HG02852 (cell line): ENCODE measurements at regions not wholly inside any gene's neighbourhood (a gene's known extent, or its start where the extent isn't known, plus 50 kb on each side); places are given as distances from the start of the nearest gene placed in this dataset.

Source experiments
- ATAC-seq: cut with Tn5 transposase; IDR thresholded peaks from one replicate; pipeline ENCODE4 v1.9.1; 2021; ENCODE audit warnings: mild to moderate bottlenecking, moderate library complexity; ENCODE audit not compliant: unreplicated experiment

GRCh38 chr2:51758081-51758480, 726.1 kb upstream of the NRXN1 start:
- no peak for ATAC-seq

GRCh38 chr2:51734115-51734514, 702.2 kb upstream of the NRXN1 start:
- ATAC-seq, result no peak

GRCh38 chr2:51723691-51724090, 691.8 kb upstream of the NRXN1 start:
- ATAC-seq, result no peak

GRCh38 chr2:51722311-51722710, 690.4 kb upstream of the NRXN1 start:
- ATAC-seq, result no peak

GRCh38 chr2:51720826-51721225, 688.9 kb upstream of the NRXN1 start:
- no peak for ATAC-seq

- no peak for ATAC-seq
Measured at GRCh38 chr2:51718881-51719280, 686.9 kb upstream of the NRXN1 start.

- no peak for ATAC-seq
Measured at GRCh38 chr2:51717312-51717711, 685.4 kb upstream of the NRXN1 start.

GRCh38 chr2:51711766-51712165, 679.8 kb upstream of the NRXN1 start:
- no peak for ATAC-seq

GRCh38 chr2:51710222-51710621, 678.3 kb upstream of the NRXN1 start:
- ATAC-seq, result peak; percentile 76

GRCh38 chr2:51707625-51708024, 675.7 kb upstream of the NRXN1 start:
- ATAC-seq, result no peak

- no peak for ATAC-seq
Measured at GRCh38 chr2:51706220-51706619, 674.3 kb upstream of the NRXN1 start.

GRCh38 chr2:51705417-51705816, 673.5 kb upstream of the NRXN1 start:
- no peak for ATAC-seq

- no peak for ATAC-seq
Measured at GRCh38 chr2:51698021-51698420, 666.1 kb upstream of the NRXN1 start.

- no peak for ATAC-seq
Measured at GRCh38 chr2:51697095-51697494, 665.2 kb upstream of the NRXN1 start.

- ATAC-seq, result no peak
Measured at GRCh38 chr2:51695531-51695930, 663.6 kb upstream of the NRXN1 start.

- ATAC-seq, result no peak
Measured at GRCh38 chr2:51693640-51694039, 661.7 kb upstream of the NRXN1 start.

GRCh38 chr2:51681854-51682253, 649.9 kb upstream of the NRXN1 start:
- no peak for ATAC-seq

GRCh38 chr2:51673628-51674027, 641.7 kb upstream of the NRXN1 start:
- no peak for ATAC-seq

GRCh38 chr2:51667679-51668078, 635.7 kb upstream of the NRXN1 start:
- no peak for ATAC-seq

GRCh38 chr2:51662187-51662586, 630.3 kb upstream of the NRXN1 start:
- ATAC-seq, result no peak

GRCh38 chr2:51657849-51658248, 625.9 kb upstream of the NRXN1 start:
- ATAC-seq, result no peak

GRCh38 chr2:51650769-51651168, 618.8 kb upstream of the NRXN1 start:
- ATAC-seq, result no peak

GRCh38 chr2:51649366-51649765, 617.4 kb upstream of the NRXN1 start:
- ATAC-seq, result no peak

- ATAC-seq, result no peak
Measured at GRCh38 chr2:51638811-51639210, 606.9 kb upstream of the NRXN1 start.
